Large intestine (tissue), 3 donors: ENCODE measurements at regions not wholly inside any gene's neighbourhood (a gene's known extent, or its start where the extent isn't known, plus 50 kb on each side); places are given as distances from the start of the nearest gene placed in this dataset.

Source experiments
- DNase-seq, 2 donors: peaks; one replicate each; pipeline versions ENCODE4 v3.0.0 to v3.0.0-alpha.2; 2013
- H3K27ac ChIP-seq: one replicate; pipeline ENCODE4 v1.5.1; 2013; ENCODE audit warnings: low read length
- H3K27me3 ChIP-seq: 2 replicates; pipeline ENCODE4 v1.6.1; 2013; ENCODE audit warnings: low read length; ENCODE audit not compliant: control insufficient read depth, insufficient read depth
- H3K36me3 ChIP-seq: 2 replicates; pipeline ENCODE4 v1.6.1; 2013; ENCODE audit warnings: low read length; ENCODE audit not compliant: control insufficient read depth, insufficient read depth
- H3K4me1 ChIP-seq: one replicate; pipeline ENCODE4 v1.6.1; 2013; ENCODE audit warnings: low read length; ENCODE audit not compliant: control insufficient read depth, insufficient read depth
- H3K4me3 ChIP-seq: one replicate; pipeline ENCODE4 v1.5.1; 2013; ENCODE audit warnings: low read length
- H3K9me3 ChIP-seq: one replicate; pipeline ENCODE4 v1.6.1; 2013; ENCODE audit warnings: mild to moderate bottlenecking, low read depth, low read length, moderate library complexity; ENCODE audit not compliant: control insufficient read depth
- WGBS: methylation state at CpG from one replicate; pipeline ENCODE4 v1.1.5; 2013; ENCODE audit warnings: low lambda C conversion rate; ENCODE audit not compliant: insufficient coverage; 5-methylcytosine and 5-hydroxymethylcytosine counted together

DNA sequence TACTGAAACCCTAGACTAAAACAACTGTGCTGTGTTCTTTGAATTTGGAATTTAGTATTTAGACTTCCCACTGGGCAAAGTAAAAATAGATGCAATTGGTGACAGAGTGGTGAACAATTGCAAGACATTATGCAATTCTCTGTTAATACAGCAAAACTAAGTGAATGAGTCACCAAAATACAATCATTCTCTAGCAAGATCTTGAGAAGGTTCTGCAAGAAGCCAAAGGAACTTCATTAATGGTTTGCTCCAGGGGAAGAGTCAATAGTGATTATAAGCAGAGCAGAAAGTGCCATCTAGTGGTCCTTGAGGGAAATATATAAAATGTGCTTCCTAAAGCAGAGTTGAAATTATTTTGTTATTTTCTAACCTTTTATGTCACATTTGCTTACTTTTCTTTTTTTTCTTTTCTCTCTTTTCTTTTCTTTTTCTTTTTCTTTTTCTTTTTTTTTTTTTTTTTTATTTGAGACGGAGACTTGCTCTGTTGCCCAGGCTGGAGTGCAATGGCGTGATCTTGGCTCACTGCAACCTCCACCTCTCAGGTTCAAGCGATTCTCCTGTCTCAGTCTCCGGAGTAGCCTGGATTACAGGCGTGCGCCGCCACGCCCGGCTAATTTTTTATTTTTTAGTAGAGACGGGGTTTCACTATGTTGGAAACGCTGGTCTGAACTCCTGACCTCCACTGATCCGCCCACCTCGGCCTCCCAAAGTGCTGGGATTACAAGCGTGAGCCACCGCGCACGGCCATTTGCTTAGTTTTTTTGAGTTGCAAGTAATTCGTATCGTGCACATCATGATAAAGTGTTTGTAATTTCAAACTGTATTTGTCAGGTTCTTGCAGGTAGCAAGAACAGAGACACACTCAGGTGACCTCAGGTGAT, 99.2 kb downstream of the CTH start:
- H3K4me3 ChIP-seq: no peak overlapping the region
- H3K27me3 ChIP-seq: no peaks in the 10 kb centered on the region
- WGBS: no CpG with 5 or more reads among the region's 19 CpGs
- peak; percentile 51 to 56 for DNase-seq
- no peaks in the 10 kb centered on the region for H3K36me3 ChIP-seq
- no peaks in the 10 kb centered on the region for H3K9me3 ChIP-seq
- no peak overlapping the region for H3K27ac ChIP-seq
- H3K4me1 ChIP-seq: no peaks in the 10 kb centered on the region

DNA sequence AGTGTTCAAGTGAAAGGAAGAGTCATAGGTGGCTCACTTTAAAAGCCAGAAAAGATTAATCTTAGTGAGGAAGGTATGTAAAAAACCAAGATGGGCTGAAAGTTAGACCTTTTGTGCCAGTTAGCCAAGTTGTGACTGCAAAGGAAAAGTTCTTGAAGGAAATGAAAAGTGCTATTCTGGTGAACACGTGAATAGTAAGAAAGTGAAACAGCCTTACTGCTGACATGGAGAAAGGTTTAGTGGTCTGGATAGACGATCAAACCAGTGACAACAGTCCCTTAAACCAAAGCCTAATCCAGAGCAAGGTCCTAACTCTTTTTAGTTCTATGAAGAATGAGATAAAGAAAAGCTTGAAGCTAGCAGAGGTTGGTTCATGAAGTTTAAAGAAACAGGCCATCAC, 106.4 kb downstream of the CTH start:
- H3K27me3 ChIP-seq: no peaks in the 10 kb centered on the region
- no CpG with 5 or more reads among the region's 2 CpGs for WGBS
- no peak for DNase-seq
- H3K36me3 ChIP-seq: no peaks in the 10 kb centered on the region
- H3K4me3 ChIP-seq: no peak overlapping the region
- no peaks in the 10 kb centered on the region for H3K4me1 ChIP-seq
- no peaks in the 10 kb centered on the region for H3K9me3 ChIP-seq
- H3K27ac ChIP-seq: no peak overlapping the region

- Histone ChIP-seq H3K4me3 (no peak overlapping the region), H3K4me1 (no peaks in the 10 kb centered on the region), H3K9me3 (no peaks in the 10 kb centered on the region), H3K27ac (no peak overlapping the region), H3K36me3 (no peaks in the 10 kb centered on the region), H3K27me3 (no peaks in the 10 kb centered on the region)
- DNase-seq: no peak
- no CpG with 5 or more reads among the region's 1 CpG for WGBS
These were observed 107.0 kb downstream of the CTH start for GRCh38 chr1:70518106-70518505.

DNA sequence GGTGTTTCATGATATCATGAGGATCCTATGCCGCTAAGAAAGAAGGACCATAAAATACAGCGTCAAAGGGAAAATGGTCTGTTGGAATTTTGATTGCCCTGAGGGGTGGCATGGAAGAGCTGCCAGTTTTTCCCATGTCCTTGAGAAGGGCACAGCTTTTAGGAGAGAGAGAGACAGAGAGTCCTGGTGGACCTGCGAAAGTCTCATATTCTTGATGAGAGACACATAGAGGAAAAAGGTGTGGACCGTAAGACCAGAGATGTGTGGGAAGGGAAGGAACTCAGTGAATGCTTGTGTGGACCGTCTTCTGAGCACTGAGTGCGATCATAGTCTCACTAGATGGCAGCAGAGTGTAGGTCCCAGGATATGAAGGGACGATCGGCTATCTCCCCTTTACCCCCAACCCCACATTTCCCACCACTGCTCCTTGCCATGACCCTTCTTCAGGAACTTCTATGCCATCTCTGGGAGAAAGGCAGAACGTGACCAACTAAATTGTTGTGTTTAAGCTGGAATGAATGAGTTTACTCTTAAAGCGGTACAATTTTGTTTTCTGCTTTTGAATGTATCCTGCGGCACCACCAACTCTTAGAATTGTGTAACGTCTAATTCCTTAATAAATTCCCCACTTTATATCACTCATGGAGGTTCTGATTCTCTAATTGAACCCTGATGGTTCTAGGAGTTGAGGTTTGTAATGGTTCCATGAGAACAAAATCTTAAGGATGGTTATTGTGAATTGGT, 117.7 kb downstream of the CTH start:
- WGBS: 17% methylated on average over 1 of the region's 12 CpGs
- Histone ChIP-seq H3K4me1 (no peaks in the 10 kb centered on the region), H3K27ac (no peak overlapping the region), H3K9me3 (no peaks in the 10 kb centered on the region), H3K27me3 (peaks cover 4% of the 10 kb centered on the region), H3K4me3 (no peak overlapping the region), H3K36me3 (no peaks in the 10 kb centered on the region)
- peak; percentile 15 to 22 for DNase-seq

DNA sequence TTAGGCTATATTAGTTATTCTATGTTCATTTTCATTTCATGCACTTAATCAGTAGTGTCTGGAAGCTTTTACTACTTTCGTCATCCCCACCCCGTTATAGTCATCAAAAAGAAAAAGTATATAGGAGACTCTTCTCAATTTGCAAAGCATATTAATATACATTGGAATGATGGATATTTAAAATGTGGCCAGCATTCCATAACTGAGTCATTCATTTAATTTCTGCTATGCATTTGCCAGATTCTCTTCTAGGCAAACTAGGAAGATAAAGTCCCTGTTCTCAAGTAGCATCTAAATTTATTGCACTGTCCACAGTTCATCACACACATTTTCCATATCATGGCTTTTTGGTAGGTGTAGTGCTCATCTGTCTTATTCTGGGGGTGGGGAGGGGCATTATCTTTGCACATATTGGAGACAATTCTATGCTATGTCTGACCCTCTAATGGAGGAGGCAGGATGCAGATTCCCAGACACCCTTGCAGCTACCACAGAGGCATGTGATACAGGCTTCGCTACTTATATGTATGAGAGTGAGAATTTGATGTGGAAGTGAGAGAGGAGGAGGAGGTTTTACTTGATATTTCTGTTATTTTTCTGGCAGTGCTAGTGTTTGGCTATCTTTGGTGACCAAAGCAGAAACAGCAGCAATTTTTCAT, 125.8 kb downstream of the CTH start:
- no CpG with 5 or more reads among the region's 3 CpGs for WGBS

DNA sequence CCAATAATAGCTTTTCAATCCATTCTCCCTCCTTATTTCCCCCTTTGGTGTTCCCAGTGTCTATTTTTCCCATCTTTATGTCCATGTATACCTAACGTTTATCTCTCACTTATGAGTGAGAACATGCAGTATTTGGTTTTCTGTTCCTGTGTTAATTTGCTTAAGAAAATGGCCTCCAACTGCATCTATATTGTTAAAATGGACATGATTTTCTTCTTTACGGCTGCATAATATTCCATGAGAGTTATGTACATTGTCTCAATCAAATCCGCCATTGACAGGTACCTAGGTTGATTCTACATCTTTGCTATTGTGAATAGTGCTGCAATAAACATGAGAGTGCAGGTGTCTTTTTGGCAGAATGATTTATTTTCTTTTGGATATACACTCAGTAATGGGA, 126.7 kb downstream of the CTH start:
- Histone ChIP-seq H3K27ac (no peak overlapping the region), H3K9me3 (no peaks in the 10 kb centered on the region), H3K4me3 (no peak overlapping the region), H3K36me3 (no peaks in the 10 kb centered on the region), H3K4me1 (no peaks in the 10 kb centered on the region), H3K27me3 (no peaks in the 10 kb centered on the region)
- WGBS: 90% methylated on average over 1 of the region's 3 CpGs
- DNase-seq: no peak

More for the DNA sequence above, 125.8 kb downstream of the CTH start:
- H3K36me3 ChIP-seq: no peaks in the 10 kb centered on the region
- no peak for DNase-seq
- H3K4me1 ChIP-seq: no peaks in the 10 kb centered on the region
- no peak overlapping the region for H3K27ac ChIP-seq
- no peaks in the 10 kb centered on the region for H3K27me3 ChIP-seq
- H3K9me3 ChIP-seq: no peaks in the 10 kb centered on the region
- no peak overlapping the region for H3K4me3 ChIP-seq

- Histone ChIP-seq H3K4me3 (no peak overlapping the region), H3K27me3 (no peaks in the 10 kb centered on the region), H3K36me3 (no peaks in the 10 kb centered on the region), H3K9me3 (no peaks in the 10 kb centered on the region), H3K27ac (no peak overlapping the region), H3K4me1 (no peaks in the 10 kb centered on the region)
- no peak for DNase-seq
These were observed 131.0 kb downstream of the CTH start for GRCh38 chr1:70542030-70542429.

- no peaks in the 10 kb centered on the region for H3K4me1 ChIP-seq
- H3K27me3 ChIP-seq: no peaks in the 10 kb centered on the region
- no peaks in the 10 kb centered on the region for H3K36me3 ChIP-seq
- H3K27ac ChIP-seq: no peak overlapping the region
- WGBS: no CpG with 5 or more reads among the region's 2 CpGs
- H3K9me3 ChIP-seq: no peaks in the 10 kb centered on the region
- H3K4me3 ChIP-seq: no peak overlapping the region
- DNase-seq: no peak
These were observed 131.8 kb downstream of the CTH start for GRCh38 chr1:70542856-70543255.

DNA sequence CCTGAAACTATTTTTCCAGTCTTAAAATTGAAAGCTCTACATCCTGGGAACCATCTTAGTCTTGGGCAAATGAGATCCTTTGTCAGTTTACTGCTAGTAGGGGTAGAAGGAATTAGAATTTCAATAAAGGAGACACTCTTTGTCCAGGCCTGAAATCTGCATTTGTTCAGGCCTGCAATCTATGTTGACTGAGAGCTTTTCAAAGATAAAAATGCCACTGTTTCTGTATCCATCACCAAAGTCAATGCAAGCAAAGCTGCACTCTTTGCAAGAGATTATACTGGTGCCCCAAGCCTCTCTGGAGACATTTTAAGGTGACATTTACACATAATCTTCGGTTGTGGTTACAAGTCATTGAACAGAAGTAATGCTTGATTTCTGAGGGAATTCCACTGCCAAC, 135.7 kb downstream of the CTH start:
- no peaks in the 10 kb centered on the region for H3K9me3 ChIP-seq
- no peak for DNase-seq
- H3K27ac ChIP-seq: no peak overlapping the region
- H3K4me1 ChIP-seq: no peaks in the 10 kb centered on the region
- no peaks in the 10 kb centered on the region for H3K27me3 ChIP-seq
- H3K4me3 ChIP-seq: no peak overlapping the region
- WGBS: no CpG with 5 or more reads among the region's 1 CpG
- no peaks in the 10 kb centered on the region for H3K36me3 ChIP-seq

GRCh38 chr1:70552662-70553566, 141.8 kb downstream of the CTH start:
- no peak overlapping the region for H3K27ac ChIP-seq
- no peak overlapping the region for H3K4me3 ChIP-seq
- no peaks in the 10 kb centered on the region for H3K36me3 ChIP-seq
- WGBS: 32% methylated on average over 2 of the region's 2 CpGs
- no peak for DNase-seq
- H3K4me1 ChIP-seq: no peaks in the 10 kb centered on the region
- no peaks in the 10 kb centered on the region for H3K9me3 ChIP-seq
- no peaks in the 10 kb centered on the region for H3K27me3 ChIP-seq
